ENCODE measurements at regions not wholly inside any gene's neighbourhood (a gene's known extent, or its start where the extent isn't known, plus 50 kb on each side); places are given as distances from the start of the nearest gene placed in this dataset.

DNA sequence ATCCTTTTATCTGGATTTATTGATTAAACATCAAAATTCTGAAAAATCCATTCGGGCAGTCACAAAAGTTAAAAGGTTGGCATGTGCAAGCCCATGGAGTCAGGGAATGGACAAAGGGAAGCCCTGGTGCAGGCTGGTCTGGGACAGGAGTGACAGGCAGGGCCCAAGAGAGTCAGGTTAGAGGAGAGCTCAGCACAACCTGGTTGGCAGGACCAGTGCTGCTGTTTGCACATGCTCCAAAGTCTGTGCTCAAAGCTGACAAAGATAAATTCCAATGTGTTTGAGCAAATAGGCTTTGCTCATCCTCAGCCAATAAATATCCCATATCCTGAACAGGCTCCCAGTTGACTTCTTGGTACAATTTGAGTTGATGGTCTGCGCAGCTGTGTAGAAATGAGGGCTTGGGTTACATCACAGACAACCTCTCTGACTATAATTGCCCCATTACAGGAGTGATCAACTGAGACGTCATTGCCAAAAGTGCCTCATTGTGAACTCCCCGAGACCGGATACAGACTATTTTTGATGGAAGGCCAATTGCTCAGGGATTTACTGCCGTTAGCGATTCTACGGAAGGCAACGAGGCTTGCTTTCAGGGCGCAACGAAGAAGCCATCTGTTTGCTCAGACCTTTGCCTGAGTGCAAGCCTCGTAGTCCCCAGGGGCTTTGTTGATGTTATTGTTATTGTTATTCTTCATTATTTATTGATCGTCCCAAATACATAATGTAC lies 1008.1 kb upstream of the TENM3 start:
- ATAC-seq (ENCODE audit: insufficient read depth, low FRiP score) (no peak), DNase-seq (no peak)
- H3K9me3 ChIP-seq (ENCODE audit: control insufficient read depth in 4 of 4, insufficient read depth in 3 of 4, low read length in 3 of 4), result no peaks in the 10 kb centered on the region
- no peak overlapping the region for H3K4me3 ChIP-seq
- no peak overlapping the region for H3K9ac ChIP-seq (ENCODE audit: insufficient read depth in 1 of 2, low read length in 2 of 2)
- no peaks in the 10 kb centered on the region for H3K36me3 ChIP-seq (ENCODE audit: control insufficient read depth in 4 of 4, insufficient read depth in 4 of 4, low read length in 4 of 4)
- H3K27me3 ChIP-seq (ENCODE audit: control insufficient read depth in 3 of 3, insufficient read depth in 3 of 3, low read length in 2 of 3), result no peaks in the 10 kb centered on the region
- TF ChIP-seq, protein P1, sequence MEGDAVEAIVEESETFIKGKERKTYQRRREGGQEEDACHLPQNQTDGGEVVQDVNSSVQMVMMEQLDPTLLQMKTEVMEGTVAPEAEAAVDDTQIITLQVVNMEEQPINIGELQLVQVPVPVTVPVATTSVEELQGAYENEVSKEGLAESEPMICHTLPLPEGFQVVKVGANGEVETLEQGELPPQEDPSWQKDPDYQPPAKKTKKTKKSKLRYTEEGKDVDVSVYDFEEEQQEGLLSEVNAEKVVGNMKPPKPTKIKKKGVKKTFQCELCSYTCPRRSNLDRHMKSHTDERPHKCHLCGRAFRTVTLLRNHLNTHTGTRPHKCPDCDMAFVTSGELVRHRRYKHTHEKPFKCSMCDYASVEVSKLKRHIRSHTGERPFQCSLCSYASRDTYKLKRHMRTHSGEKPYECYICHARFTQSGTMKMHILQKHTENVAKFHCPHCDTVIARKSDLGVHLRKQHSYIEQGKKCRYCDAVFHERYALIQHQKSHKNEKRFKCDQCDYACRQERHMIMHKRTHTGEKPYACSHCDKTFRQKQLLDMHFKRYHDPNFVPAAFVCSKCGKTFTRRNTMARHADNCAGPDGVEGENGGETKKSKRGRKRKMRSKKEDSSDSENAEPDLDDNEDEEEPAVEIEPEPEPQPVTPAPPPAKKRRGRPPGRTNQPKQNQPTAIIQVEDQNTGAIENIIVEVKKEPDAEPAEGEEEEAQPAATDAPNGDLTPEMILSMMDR (IDR thresholded peaks at IDR 0.05; ENCODE audit: control extremely low read depth, extremely low read depth), result no peak
- H3K27ac ChIP-seq (ENCODE audit: low read depth in 1 of 2, low read length in 1 of 2), result no peak overlapping the region
- WGBS, 2 donors, result 89 to 93% methylated on average over 13 of the region's 13 CpGs
- no peaks in the 10 kb centered on the region for H3K4me1 ChIP-seq (ENCODE audit: control insufficient read depth in 5 of 5, insufficient read depth in 5 of 5, low read length in 5 of 5)

DNA sequence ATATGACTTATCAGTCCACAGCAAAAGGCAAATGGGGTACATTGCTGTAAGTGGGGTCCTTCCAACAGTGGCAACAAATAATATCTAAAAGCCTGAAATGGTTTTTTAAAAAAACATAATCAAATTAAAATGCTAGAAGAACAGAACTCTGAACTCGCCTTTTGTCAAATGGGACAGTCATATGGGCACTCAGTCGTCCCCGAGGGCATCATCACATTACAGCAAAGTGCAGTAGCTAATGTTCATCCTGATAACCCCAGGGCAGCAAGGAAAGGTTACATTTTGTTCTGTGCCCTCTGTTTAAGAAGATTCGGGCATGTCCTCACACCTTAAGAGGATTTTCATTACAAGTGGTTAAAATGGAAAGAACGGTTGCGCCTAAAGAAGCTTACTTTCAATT lies 997.9 kb upstream of the TENM3 start:
- no peaks in the 10 kb centered on the region for H3K27me3 ChIP-seq (ENCODE audit: control insufficient read depth in 3 of 3, insufficient read depth in 3 of 3, low read length in 2 of 3)
- H3K4me1 ChIP-seq (ENCODE audit: control insufficient read depth in 5 of 5, insufficient read depth in 5 of 5, low read length in 5 of 5), result no peaks in the 10 kb centered on the region
- 84 to 89% methylated on average over 6 of the region's 6 CpGs for WGBS, 2 donors
- DNase-seq (no peak), ATAC-seq (ENCODE audit: insufficient read depth, low FRiP score) (no peak)
- H3K27ac ChIP-seq (ENCODE audit: low read depth in 1 of 2, low read length in 1 of 2), result no peak overlapping the region
- no peak overlapping the region for H3K9ac ChIP-seq (ENCODE audit: insufficient read depth in 1 of 2, low read length in 2 of 2)
- H3K36me3 ChIP-seq (ENCODE audit: control insufficient read depth in 4 of 4, insufficient read depth in 4 of 4, low read length in 4 of 4), result no peaks in the 10 kb centered on the region
- no peak overlapping the region for H3K4me3 ChIP-seq
- H3K9me3 ChIP-seq (ENCODE audit: control insufficient read depth in 4 of 4, insufficient read depth in 3 of 4, low read length in 3 of 4), result no peaks in the 10 kb centered on the region
- TF ChIP-seq, protein P1 (IDR thresholded peaks at IDR 0.05; ENCODE audit: control extremely low read depth, extremely low read depth), result no peak

DNA sequence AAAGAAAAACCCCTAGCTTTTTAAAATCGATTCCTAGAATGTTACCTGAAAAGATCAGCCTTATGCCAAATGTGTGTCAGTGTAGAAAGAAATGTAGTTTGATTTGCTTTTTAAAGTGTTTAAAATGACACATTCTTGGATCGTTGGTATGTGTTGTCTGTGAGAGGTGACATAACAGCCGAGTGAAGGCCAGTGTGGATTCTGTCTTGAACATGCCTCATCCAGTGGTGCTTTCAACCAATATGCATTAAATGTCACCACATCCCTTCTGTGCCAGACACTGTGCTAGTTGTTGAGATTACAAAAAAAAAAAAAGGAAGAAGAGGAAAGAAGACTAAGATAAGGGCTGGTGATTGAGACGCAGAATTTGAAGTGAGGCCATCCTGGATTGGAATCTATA lies 994.2 kb upstream of the TENM3 start:
- no peak for ATAC-seq (ENCODE audit: insufficient read depth, low FRiP score)
- Histone ChIP-seq H3K9me3 (ENCODE audit: control insufficient read depth in 4 of 4, insufficient read depth in 3 of 4, low read length in 3 of 4) (no peaks in the 10 kb centered on the region), H3K36me3 (ENCODE audit: control insufficient read depth in 4 of 4, insufficient read depth in 4 of 4, low read length in 4 of 4) (no peaks in the 10 kb centered on the region), H3K27me3 (ENCODE audit: control insufficient read depth in 3 of 3, insufficient read depth in 3 of 3, low read length in 2 of 3) (no peaks in the 10 kb centered on the region), H3K27ac (ENCODE audit: low read depth in 1 of 2, low read length in 1 of 2) (no peak overlapping the region), H3K4me3 (no peak overlapping the region), H3K9ac (ENCODE audit: insufficient read depth in 1 of 2, low read length in 2 of 2) (no peak overlapping the region), H3K4me1 (ENCODE audit: control insufficient read depth in 5 of 5, insufficient read depth in 5 of 5, low read length in 5 of 5) (no peaks in the 10 kb centered on the region)
- 60 to 70% methylated on average over 4 of the region's 4 CpGs for WGBS, 2 donors
- no peak for DNase-seq
- TF ChIP-seq, protein P1 (IDR thresholded peaks at IDR 0.05; ENCODE audit: control extremely low read depth, extremely low read depth), result no peak

DNA sequence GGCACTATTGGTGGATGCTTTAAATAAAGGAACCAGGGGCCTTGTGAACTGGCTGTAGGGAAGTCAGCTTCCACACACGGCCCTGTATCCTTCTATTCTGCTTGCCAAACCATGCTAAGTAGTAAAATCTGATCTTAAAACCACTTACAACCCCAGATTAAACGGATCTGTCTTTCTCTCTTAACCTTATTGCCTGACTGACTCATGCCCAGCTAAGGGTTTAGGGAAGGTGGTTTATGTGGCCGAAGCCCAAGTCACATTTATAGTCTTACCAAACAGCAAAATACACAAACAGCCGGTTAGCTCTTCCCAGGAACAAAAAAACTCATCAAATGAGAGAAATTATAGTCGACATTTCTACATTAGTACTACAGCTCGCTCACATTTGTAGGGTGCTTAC lies 988.4 kb upstream of the TENM3 start:
- TF ChIP-seq, protein P1 (IDR thresholded peaks at IDR 0.05; ENCODE audit: control extremely low read depth, extremely low read depth), result no peak
- no peak for ATAC-seq (ENCODE audit: insufficient read depth, low FRiP score)

More for the DNA sequence above, 988.4 kb upstream of the TENM3 start:
- Histone ChIP-seq H3K27ac (ENCODE audit: low read depth in 1 of 2, low read length in 1 of 2) (no peak overlapping the region), H3K36me3 (ENCODE audit: control insufficient read depth in 4 of 4, insufficient read depth in 4 of 4, low read length in 4 of 4) (no peaks in the 10 kb centered on the region), H3K4me1 (ENCODE audit: control insufficient read depth in 5 of 5, insufficient read depth in 5 of 5, low read length in 5 of 5) (no peaks in the 10 kb centered on the region), H3K9ac (ENCODE audit: insufficient read depth in 1 of 2, low read length in 2 of 2) (no peak overlapping the region), H3K9me3 (ENCODE audit: control insufficient read depth in 4 of 4, insufficient read depth in 3 of 4, low read length in 3 of 4) (no peaks in the 10 kb centered on the region), H3K27me3 (ENCODE audit: control insufficient read depth in 3 of 3, insufficient read depth in 3 of 3, low read length in 2 of 3) (no peaks in the 10 kb centered on the region), H3K4me3 (no peak overlapping the region)
- DNase-seq, result no peak
- WGBS, 2 donors, result 77 to 80% methylated on average over 6 of the region's 6 CpGs
